Bronchial epithelial cell (primary cell): ENCODE measurements at regions not wholly inside any gene's neighbourhood (a gene's known extent, or its start where the extent isn't known, plus 50 kb on each side); places are given as distances from the start of the nearest gene placed in this dataset.

ENCODE experiments used
- DNase-seq: peaks from one replicate; pipeline ENCODE4 v3.0.0-alpha.2; 2010; ENCODE audit warnings: low read depth
- FAIRE-seq: peaks from 2 replicates; lab custom pipeline; 2011; peaks lifted over from hg19 to GRCh38; lab: Jason Lieb, UNC
- H3K27me3 ChIP-seq: 2 replicates; pipeline ENCODE4 v1.5.1; 2011; ENCODE audit warnings: low read length; ENCODE audit not compliant: control insufficient read depth, insufficient read depth
- H3K36me3 ChIP-seq: 2 replicates; pipeline ENCODE4 v1.5.1; 2011; ENCODE audit warnings: low read length; ENCODE audit not compliant: control insufficient read depth, insufficient read depth
- H3K4me3 ChIP-seq: 2 replicates; pipeline ENCODE4 v1.5.1; 2011; ENCODE audit warnings: mild to moderate bottlenecking, low read depth, low read length, control low read depth
- TF ChIP-seq, protein P1 (sequence below): IDR thresholded peaks from 2 replicates; pipeline ENCODE4 v1.5.1; 2011; ENCODE audit warnings: mild to moderate bottlenecking, moderate library complexity, low read length, control low read depth, inconsistent platforms; ENCODE audit not compliant: insufficient read depth, severe bottlenecking

GRCh38 chr2:117702098-117702497 lies 112.4 kb upstream of the DDX18 start:
- FAIRE-seq: no peak
- no peaks in the 10 kb centered on the region for H3K36me3 ChIP-seq
- no peak for DNase-seq
- no peak overlapping the region for H3K4me3 ChIP-seq
- no peaks in the 10 kb centered on the region for H3K27me3 ChIP-seq
- TF ChIP-seq, protein P1, sequence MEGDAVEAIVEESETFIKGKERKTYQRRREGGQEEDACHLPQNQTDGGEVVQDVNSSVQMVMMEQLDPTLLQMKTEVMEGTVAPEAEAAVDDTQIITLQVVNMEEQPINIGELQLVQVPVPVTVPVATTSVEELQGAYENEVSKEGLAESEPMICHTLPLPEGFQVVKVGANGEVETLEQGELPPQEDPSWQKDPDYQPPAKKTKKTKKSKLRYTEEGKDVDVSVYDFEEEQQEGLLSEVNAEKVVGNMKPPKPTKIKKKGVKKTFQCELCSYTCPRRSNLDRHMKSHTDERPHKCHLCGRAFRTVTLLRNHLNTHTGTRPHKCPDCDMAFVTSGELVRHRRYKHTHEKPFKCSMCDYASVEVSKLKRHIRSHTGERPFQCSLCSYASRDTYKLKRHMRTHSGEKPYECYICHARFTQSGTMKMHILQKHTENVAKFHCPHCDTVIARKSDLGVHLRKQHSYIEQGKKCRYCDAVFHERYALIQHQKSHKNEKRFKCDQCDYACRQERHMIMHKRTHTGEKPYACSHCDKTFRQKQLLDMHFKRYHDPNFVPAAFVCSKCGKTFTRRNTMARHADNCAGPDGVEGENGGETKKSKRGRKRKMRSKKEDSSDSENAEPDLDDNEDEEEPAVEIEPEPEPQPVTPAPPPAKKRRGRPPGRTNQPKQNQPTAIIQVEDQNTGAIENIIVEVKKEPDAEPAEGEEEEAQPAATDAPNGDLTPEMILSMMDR: no peak

DNA sequence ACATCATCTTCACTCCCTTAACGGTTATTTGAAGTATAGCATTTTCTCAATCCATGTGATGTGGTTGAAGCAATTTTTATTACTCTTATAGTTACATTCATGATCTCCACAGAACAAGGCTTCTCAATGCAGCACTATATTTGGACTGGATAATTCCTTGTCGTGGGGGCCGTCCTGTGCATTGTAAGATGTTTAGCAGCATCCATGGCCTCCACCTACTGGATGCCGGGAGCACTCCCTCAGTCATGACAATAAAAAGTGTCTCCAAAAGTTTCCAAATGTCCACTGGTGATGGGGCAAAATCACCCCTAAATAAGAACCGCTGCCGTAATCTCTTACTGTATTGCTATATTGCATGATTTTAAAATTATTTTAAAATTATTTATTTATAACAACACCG lies 110.6 kb upstream of the DDX18 start:
- no peaks in the 10 kb centered on the region for H3K27me3 ChIP-seq
- H3K36me3 ChIP-seq: no peaks in the 10 kb centered on the region
- no peak for FAIRE-seq
- TF ChIP-seq, protein P1: no peak
- no peak overlapping the region for H3K4me3 ChIP-seq
- DNase-seq: no peak

DNA sequence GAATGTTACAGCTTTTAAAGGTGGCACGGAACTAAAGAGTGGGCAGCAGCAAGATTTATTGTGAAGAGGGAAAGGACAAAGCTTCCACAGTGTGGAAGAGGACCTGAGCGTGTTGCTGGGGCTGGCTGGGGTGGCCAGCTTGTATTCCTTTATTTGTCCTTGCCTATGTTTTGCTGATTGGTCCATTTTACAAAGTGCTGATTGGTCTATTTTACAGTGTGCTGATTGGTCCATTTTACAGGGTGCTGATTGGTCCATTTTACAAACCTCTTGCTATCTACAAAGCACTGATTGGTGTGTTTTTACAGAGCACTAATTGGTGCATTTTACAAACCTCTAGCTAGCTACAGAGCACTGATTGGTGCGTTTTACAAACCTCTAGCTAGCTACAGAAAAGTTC lies 109.7 kb upstream of the DDX18 start:
- no peak for DNase-seq
- FAIRE-seq: no peak

DNA sequence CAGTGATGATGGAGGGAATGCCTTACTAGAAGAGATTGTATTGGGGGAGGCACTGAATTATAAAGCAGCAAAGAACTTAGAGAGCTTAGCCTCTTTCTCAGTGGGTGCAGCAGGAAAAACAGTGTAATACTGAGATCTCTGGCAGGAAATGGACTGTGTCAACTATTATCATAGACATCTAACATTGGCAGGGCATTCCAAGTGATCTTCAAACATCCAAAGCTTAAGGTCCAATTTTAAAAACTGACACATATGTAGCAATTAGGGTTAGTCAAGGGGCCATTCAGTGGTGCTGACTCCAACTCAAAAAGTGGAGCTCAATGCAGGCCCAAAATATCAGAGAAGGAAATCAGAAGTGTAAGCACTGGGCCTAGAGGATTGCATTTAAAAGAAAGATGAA lies 106.6 kb upstream of the DDX18 start:
- no peak for FAIRE-seq
- TF ChIP-seq, protein P1: no peak

More for the DNA sequence above, 109.7 kb upstream of the DDX18 start:
- H3K4me3 ChIP-seq: no peak overlapping the region
- H3K27me3 ChIP-seq: no peaks in the 10 kb centered on the region
- TF ChIP-seq, protein P1: no peak
- no peaks in the 10 kb centered on the region for H3K36me3 ChIP-seq

DNA sequence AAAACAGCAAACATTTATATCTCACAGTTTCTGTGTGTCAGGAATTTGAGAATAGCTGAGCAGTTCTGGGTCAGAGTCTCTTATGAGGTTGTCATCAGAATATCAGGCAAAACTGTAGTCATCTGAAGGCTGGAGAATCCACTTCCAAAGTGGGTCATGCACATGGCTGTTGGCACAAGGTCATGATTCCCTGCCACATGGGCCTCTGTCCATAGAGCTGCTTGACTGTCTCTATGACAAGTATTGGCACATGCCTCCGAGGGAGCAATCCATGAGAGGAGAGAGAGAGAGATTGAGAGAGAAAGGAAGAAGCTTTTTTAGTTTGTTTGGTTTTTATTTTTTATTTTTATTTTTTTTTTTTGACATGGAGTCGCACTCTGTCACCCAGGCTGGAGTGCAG lies 101.8 kb upstream of the DDX18 start:
- Histone ChIP-seq H3K36me3 (no peaks in the 10 kb centered on the region), H3K4me3 (no peak overlapping the region), H3K27me3 (no peaks in the 10 kb centered on the region)
- TF ChIP-seq, protein P1: no peak
- FAIRE-seq (no peak), DNase-seq (no peak)

More for the DNA sequence above, 106.6 kb upstream of the DDX18 start:
- Histone ChIP-seq H3K36me3 (no peaks in the 10 kb centered on the region), H3K4me3 (no peak overlapping the region), H3K27me3 (no peaks in the 10 kb centered on the region)
- no peak for DNase-seq

DNA sequence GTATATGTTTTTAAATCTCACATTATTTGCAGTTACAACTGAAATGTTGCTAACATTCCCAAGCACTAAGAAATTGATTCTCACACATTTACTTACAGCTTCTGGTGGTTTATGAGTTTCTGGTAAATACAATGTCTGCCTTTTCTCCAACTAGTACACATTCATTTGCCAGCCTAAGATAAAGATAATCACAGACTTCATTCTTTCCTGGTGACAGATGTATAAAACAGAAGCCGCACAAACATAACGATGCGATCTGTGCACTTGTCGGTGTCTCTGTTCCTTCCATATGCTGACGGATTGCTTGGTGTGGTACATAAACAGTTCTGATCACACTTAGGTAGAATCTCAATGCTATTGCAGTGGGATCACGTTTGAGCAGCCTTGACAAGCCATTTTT lies 100.4 kb upstream of the DDX18 start:
- TF ChIP-seq, protein P1: no peak
- Histone ChIP-seq H3K4me3 (no peak overlapping the region), H3K27me3 (no peaks in the 10 kb centered on the region), H3K36me3 (no peaks in the 10 kb centered on the region)
- FAIRE-seq (no peak), DNase-seq (no peak)
